ENCODE measurements at regions not wholly inside any gene's neighbourhood (a gene's known extent, or its start where the extent isn't known, plus 50 kb on each side); places are given as distances from the start of the nearest gene placed in this dataset.

GRCh38 chr20:61030130-61030529 lies 221.9 kb upstream of the CDH4 start:
- no peak overlapping the region for H3K4me3 Mint-ChIP-seq (ENCODE audit: unreplicated experiment)
- H3K27ac Mint-ChIP-seq (ENCODE audit: unreplicated experiment) = no peak overlapping the region

GRCh38 chr20:61031101-61031830 lies 220.8 kb upstream of the CDH4 start:
- H3K9me3 Mint-ChIP-seq (ENCODE audit: unreplicated experiment) = no peaks in the 10 kb centered on the region
- H3K27ac Mint-ChIP-seq (ENCODE audit: unreplicated experiment) = no peak overlapping the region
- H3K27me3 Mint-ChIP-seq (ENCODE audit: unreplicated experiment) = no peaks in the 10 kb centered on the region
- no peaks in the 10 kb centered on the region for H3K4me1 Mint-ChIP-seq (ENCODE audit: unreplicated experiment)
- no peak overlapping the region for H3K4me3 Mint-ChIP-seq (ENCODE audit: unreplicated experiment)
- no peaks in the 10 kb centered on the region for H3K36me3 Mint-ChIP-seq (ENCODE audit: unreplicated experiment)
- no peak for DNase-seq (ENCODE audit: extremely low spot score, unreplicated experiment)
- no peak for TF ChIP-seq CTCF (IDR thresholded peaks at IDR 0.05)

More at GRCh38 chr20:61030130-61030529, 221.9 kb upstream of the CDH4 start:
- Mint-ChIP-seq H3K36me3 (ENCODE audit: unreplicated experiment) (no peaks in the 10 kb centered on the region), H3K27me3 (ENCODE audit: unreplicated experiment) (no peaks in the 10 kb centered on the region), H3K4me1 (ENCODE audit: unreplicated experiment) (no peaks in the 10 kb centered on the region), H3K9me3 (ENCODE audit: unreplicated experiment) (no peaks in the 10 kb centered on the region)
- no peak for DNase-seq (ENCODE audit: extremely low spot score, unreplicated experiment)
- TF ChIP-seq CTCF (IDR thresholded peaks at IDR 0.05) = no peak

GRCh38 chr20:61037498-61037897 lies 214.6 kb upstream of the CDH4 start:
- Mint-ChIP-seq H3K27ac (ENCODE audit: unreplicated experiment) (no peak overlapping the region), H3K4me1 (ENCODE audit: unreplicated experiment) (no peaks in the 10 kb centered on the region), H3K4me3 (ENCODE audit: unreplicated experiment) (no peak overlapping the region), H3K9me3 (ENCODE audit: unreplicated experiment) (peaks cover 11% of the 10 kb centered on the region), H3K36me3 (ENCODE audit: unreplicated experiment) (no peaks in the 10 kb centered on the region), H3K27me3 (ENCODE audit: unreplicated experiment) (no peaks in the 10 kb centered on the region)
- no peak for DNase-seq (ENCODE audit: extremely low spot score, unreplicated experiment)
- no peak for TF ChIP-seq CTCF (IDR thresholded peaks at IDR 0.05)

- DNase-seq (ENCODE audit: extremely low spot score, unreplicated experiment) = no peak
- Mint-ChIP-seq H3K4me3 (ENCODE audit: unreplicated experiment) (no peak overlapping the region), H3K36me3 (ENCODE audit: unreplicated experiment) (no peaks in the 10 kb centered on the region), H3K27ac (ENCODE audit: unreplicated experiment) (no peak overlapping the region), H3K4me1 (ENCODE audit: unreplicated experiment) (no peaks in the 10 kb centered on the region), H3K27me3 (ENCODE audit: unreplicated experiment) (no peaks in the 10 kb centered on the region), H3K9me3 (ENCODE audit: unreplicated experiment) (peaks cover 13% of the 10 kb centered on the region)
- TF ChIP-seq CTCF (IDR thresholded peaks at IDR 0.05) = no peak
These were observed 210.6 kb upstream of the CDH4 start for GRCh38 chr20:61041481-61041880.

- Mint-ChIP-seq H3K27ac (ENCODE audit: unreplicated experiment) (no peak overlapping the region), H3K9me3 (ENCODE audit: unreplicated experiment) (peaks cover 8% of the 10 kb centered on the region), H3K4me1 (ENCODE audit: unreplicated experiment) (no peaks in the 10 kb centered on the region), H3K36me3 (ENCODE audit: unreplicated experiment) (no peaks in the 10 kb centered on the region), H3K4me3 (ENCODE audit: unreplicated experiment) (no peak overlapping the region), H3K27me3 (ENCODE audit: unreplicated experiment) (no peaks in the 10 kb centered on the region)
- TF ChIP-seq CTCF (IDR thresholded peaks at IDR 0.05) = no peak
- no peak for DNase-seq (ENCODE audit: extremely low spot score, unreplicated experiment)
These were observed 209.3 kb upstream of the CDH4 start for GRCh38 chr20:61042506-61043385.
